Left lung (tissue), 4 donors: ENCODE measurements at regions not wholly inside any gene's neighbourhood (a gene's known extent, or its start where the extent isn't known, plus 50 kb on each side); places are given as distances from the start of the nearest gene placed in this dataset.

Experiments
- ATAC-seq: fragments of 200-7000 bp; cut with Tn5 transposase; one replicate; pipeline ENCODE4 v1.9.1; 2020; ENCODE audit warnings: moderate library complexity
- DNase-seq, 4 donors: peaks; one replicate each; pipeline ENCODE4 v3.0.0-alpha.2; 2013 to 2020
- H3K27ac ChIP-seq, 2 donors: fragments of 200-600 bp; sonication (generic) in 1 of 2; one replicate each; pipeline versions ENCODE4 v1.5.0 to v1.8.0; 2020 to 2021
- H3K27me3 ChIP-seq, 2 donors: fragments of 200-600 bp; sonication (generic) in 1 of 2; one replicate each; pipeline versions ENCODE4 v1.5.0 to v1.8.0; 2020 to 2021
- H3K36me3 ChIP-seq, 2 donors: fragments of 200-600 bp; sonication (generic) in 1 of 2; one replicate each; pipeline versions ENCODE4 v1.5.0 to v1.8.0; 2020 to 2021
- H3K4me1 ChIP-seq, 2 donors: fragments of 200-600 bp; one replicate each; pipeline ENCODE4 v1.8.0; 2021
- H3K4me3 ChIP-seq, 2 donors: fragments of 200-600 bp; sonication (generic) in 1 of 2; one replicate each; pipeline versions ENCODE4 v1.5.0 to v1.8.0; 2020 to 2021; ENCODE audit warnings: mild to moderate bottlenecking in 1 of 2
- H3K9me3 ChIP-seq, 2 donors: fragments of 200-600 bp; sonication (generic) in 1 of 2; one replicate each; pipeline versions ENCODE4 v1.5.0 to v1.8.0; 2020 to 2021
- intact Hi-C, 2 donors: fragments of 100-400 bp; cut with DNase I; formaldehyde crosslinking; loops; one replicate each; pipeline versions ENCODE4 v1.11.2 to v1.14.2; 2022
- TF ChIP-seq, protein P1 (sequence below), 2 donors: fragments of 200-600 bp; sonication (generic) in 1 of 2; IDR thresholded peaks; one replicate each; pipeline versions ENCODE4 v1.5.0 to v1.8.0; 2021; ENCODE audit warnings: antibody characterized with exemption in 2 of 2
- donor health status: DM: no; HTN: yes; CAD: no.
- donor health status: DM: no; HTN: no; CAD: no.

DNA sequence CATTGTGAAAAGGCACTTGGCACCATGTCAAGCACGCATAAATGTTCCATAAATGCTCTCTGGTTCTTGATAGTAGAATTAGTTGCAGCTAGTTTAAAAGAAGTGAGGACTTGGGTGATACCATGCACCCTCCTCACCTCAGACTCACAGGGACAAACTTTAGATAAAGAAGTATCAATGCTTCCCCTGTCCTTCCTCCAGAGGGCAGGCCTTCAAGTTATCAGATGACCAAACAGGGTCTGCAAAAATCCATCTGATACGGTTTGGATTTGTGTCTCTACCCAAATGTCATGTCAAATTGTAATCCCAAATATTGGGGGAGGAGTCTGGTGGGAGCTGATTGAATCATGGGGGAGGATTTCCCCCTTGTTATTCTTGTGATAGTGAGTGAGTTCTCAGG is 54.1 kb downstream of the C1QL2 start:
- no peaks in the 10 kb centered on the region for H3K36me3 ChIP-seq
- TF ChIP-seq, protein P1, sequence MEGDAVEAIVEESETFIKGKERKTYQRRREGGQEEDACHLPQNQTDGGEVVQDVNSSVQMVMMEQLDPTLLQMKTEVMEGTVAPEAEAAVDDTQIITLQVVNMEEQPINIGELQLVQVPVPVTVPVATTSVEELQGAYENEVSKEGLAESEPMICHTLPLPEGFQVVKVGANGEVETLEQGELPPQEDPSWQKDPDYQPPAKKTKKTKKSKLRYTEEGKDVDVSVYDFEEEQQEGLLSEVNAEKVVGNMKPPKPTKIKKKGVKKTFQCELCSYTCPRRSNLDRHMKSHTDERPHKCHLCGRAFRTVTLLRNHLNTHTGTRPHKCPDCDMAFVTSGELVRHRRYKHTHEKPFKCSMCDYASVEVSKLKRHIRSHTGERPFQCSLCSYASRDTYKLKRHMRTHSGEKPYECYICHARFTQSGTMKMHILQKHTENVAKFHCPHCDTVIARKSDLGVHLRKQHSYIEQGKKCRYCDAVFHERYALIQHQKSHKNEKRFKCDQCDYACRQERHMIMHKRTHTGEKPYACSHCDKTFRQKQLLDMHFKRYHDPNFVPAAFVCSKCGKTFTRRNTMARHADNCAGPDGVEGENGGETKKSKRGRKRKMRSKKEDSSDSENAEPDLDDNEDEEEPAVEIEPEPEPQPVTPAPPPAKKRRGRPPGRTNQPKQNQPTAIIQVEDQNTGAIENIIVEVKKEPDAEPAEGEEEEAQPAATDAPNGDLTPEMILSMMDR (IDR thresholded peaks at IDR 0.05), result no peak
- no peak overlapping the region for H3K27ac ChIP-seq
- ATAC-seq, result no peak
- no peak overlapping the region for H3K4me3 ChIP-seq
- H3K4me1 ChIP-seq, result no peaks in the 10 kb centered on the region
- intact Hi-C loops, result no loop called here
- H3K27me3 ChIP-seq, result no peaks in the 10 kb centered on the region
- peaks cover 0 to 17% of the 10 kb centered on the region in 2 donors for H3K9me3 ChIP-seq
- DNase-seq, result no peak

DNA sequence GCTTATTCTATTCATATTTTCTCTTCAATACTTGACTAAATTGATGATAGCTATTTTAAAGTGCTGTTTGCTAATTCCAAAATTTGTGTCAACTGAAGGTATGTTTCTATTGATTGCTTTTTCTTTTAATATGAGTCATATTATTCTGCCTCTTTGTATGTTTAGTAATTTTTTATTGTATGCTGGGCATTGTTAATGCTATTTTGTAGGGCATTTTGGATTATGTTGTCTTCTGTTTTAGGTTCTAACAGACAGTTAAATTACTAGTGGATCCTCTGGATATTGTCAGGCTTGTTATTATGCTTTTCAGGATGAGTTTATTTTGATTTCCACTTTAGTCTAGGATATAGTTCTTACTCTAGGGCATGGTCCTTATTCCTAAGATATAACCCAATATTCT is 55.6 kb downstream of the C1QL2 start:
- TF ChIP-seq, protein P1 (IDR thresholded peaks at IDR 0.05), result no peak
- H3K27ac ChIP-seq, result no peak overlapping the region
- H3K27me3 ChIP-seq, result no peaks in the 10 kb centered on the region
- ATAC-seq (no peak), DNase-seq (no peak)
- no peak overlapping the region for H3K4me3 ChIP-seq
- H3K9me3 ChIP-seq, result peaks cover 0 to 18% of the 10 kb centered on the region in 2 donors
- intact Hi-C loops, result no loop called here
- no peaks in the 10 kb centered on the region for H3K36me3 ChIP-seq
- no peaks in the 10 kb centered on the region for H3K4me1 ChIP-seq

DNA sequence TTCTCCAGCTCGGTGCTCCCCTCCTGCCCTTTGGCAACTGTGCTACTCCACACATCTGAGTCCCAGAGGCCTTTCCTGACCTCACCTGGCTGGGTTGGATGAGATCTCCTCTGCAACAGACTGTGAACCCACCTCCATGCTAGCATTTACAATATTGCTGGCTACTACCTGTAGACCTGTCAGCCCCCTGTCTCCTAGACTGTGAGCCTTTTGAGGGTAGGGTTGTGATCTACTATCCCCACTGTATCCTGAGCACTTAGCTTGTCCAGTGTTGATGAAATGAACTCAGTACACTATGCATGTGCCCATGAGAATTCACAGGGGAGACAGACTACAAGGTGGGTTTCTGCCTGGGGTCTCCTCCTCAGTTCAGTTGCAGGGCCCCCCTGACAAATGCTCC is 70.1 kb downstream of the C1QL2 start:
- H3K4me1 ChIP-seq, result no peaks in the 10 kb centered on the region
- H3K27ac ChIP-seq, result no peak overlapping the region
- H3K27me3 ChIP-seq, result peaks cover 0 to 12% of the 10 kb centered on the region in 2 donors
- no peaks in the 10 kb centered on the region for H3K9me3 ChIP-seq
- H3K4me3 ChIP-seq, result no peak overlapping the region
- DNase-seq (no peak), ATAC-seq (no peak)
- intact Hi-C loops, result no loop called here
- no peaks in the 10 kb centered on the region for H3K36me3 ChIP-seq
- TF ChIP-seq, protein P1 (IDR thresholded peaks at IDR 0.05), result no peak

DNA sequence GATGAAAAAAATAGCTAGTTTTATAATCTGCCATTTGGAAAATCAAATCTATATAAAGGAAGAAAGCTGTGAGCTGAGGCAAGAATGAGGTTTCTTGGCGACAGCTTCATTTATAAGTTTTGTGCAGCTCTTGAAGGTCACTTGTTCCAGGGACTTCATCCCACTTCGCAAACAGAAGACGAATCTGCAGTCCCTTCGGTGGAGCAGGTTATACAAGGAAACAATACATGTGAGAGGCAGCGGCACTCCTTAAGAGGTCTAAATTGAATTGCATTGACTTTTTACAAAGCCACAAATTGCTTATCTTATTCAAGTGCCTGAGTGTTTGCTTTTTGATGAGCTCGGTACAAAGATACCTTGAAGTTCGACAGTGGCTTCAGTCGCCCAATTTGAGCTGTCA is 72.2 kb downstream of the C1QL2 start:
- no peaks in the 10 kb centered on the region for H3K4me1 ChIP-seq
- H3K36me3 ChIP-seq, result no peaks in the 10 kb centered on the region
- peaks cover 0 to 6% of the 10 kb centered on the region in 2 donors for H3K27me3 ChIP-seq
- intact Hi-C loops, result no loop called here
- H3K9me3 ChIP-seq, result no peaks in the 10 kb centered on the region
- H3K27ac ChIP-seq, result no peak overlapping the region
- TF ChIP-seq, protein P1 (IDR thresholded peaks at IDR 0.05), result no peak
- peak; percentile 83 for ATAC-seq
- peak in 1 of 4 donors; percentile 19 for DNase-seq
- no peak overlapping the region for H3K4me3 ChIP-seq

DNA sequence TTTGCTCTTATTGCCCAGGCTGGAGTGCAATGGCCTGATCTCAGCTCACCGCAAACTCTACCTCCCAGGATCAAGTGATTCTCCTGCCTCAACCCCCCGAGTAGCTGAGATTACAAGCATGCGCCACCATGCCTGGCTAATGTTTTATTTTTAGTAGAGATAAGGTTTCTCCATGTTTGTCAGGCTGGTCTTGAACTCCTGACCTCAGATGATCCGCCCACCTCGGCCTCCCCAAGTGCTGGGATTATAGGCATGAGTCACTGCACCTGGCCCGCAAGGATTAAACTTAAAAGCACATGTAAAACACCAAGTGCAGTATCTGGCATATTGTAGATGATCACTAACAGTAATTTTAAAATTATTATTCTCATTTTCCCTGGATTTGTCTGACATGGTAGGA is 72.9 kb downstream of the C1QL2 start:
- H3K36me3 ChIP-seq, result no peaks in the 10 kb centered on the region
- no peaks in the 10 kb centered on the region for H3K9me3 ChIP-seq
- intact Hi-C loops, result no loop called here
- peaks cover 0 to under 1% of the 10 kb centered on the region in 2 donors for H3K27me3 ChIP-seq
- no peak overlapping the region for H3K4me3 ChIP-seq
- DNase-seq (no peak), ATAC-seq (peak; percentile 41)
- H3K4me1 ChIP-seq, result no peaks in the 10 kb centered on the region
- no peak overlapping the region for H3K27ac ChIP-seq
- TF ChIP-seq, protein P1 (IDR thresholded peaks at IDR 0.05), result no peak
